ENCODE measurements at regions not wholly inside any gene's neighbourhood (a gene's known extent, or its start where the extent isn't known, plus 50 kb on each side); places are given as distances from the start of the nearest gene placed in this dataset.

- no peak overlapping the region for H3K4me3 ChIP-seq
- no peaks in the 10 kb centered on the region for H3K36me3 ChIP-seq
- H3K27me3 ChIP-seq: no peaks in the 10 kb centered on the region
- H3K27ac ChIP-seq: peak overlapping the region; percentile 84 to 99 (median 86)
- H3K4me1 ChIP-seq: peaks cover 0 to 44% (median 13%) of the 10 kb centered on the region in 3 donors
- no peak for TF ChIP-seq EP300 (IDR thresholded peaks at IDR 0.05)
- TF ChIP-seq POLR2A (IDR thresholded peaks at IDR 0.05): no peak
- TF ChIP-seq CTCF (IDR thresholded peaks at IDR 0.05): no peak
- no peak for TF ChIP-seq POLR2AphosphoS5 (IDR thresholded peaks at IDR 0.05)
- WGBS, 2 donors (ENCODE audit: low coverage in 1 of 2): 100% methylated on average over 2 to 3 of the region's 3 CpGs
- ATAC-seq: no peak
- no peaks in the 10 kb centered on the region for H3K9me3 ChIP-seq
Observed at GRCh38 chr3:152206243-152206760, 62.4 kb upstream of the MBNL1 start.

- H3K36me3 ChIP-seq: no peaks in the 10 kb centered on the region
- H3K4me1 ChIP-seq: peaks cover 0 to 31% (median 7%) of the 10 kb centered on the region in 3 donors
- no peak for ATAC-seq
- H3K27me3 ChIP-seq: no peaks in the 10 kb centered on the region
- no peak for TF ChIP-seq EP300 (IDR thresholded peaks at IDR 0.05)
- TF ChIP-seq POLR2AphosphoS5 (IDR thresholded peaks at IDR 0.05): no peak
- TF ChIP-seq POLR2A (IDR thresholded peaks at IDR 0.05): no peak
- TF ChIP-seq CTCF (IDR thresholded peaks at IDR 0.05): no peak
- H3K27ac ChIP-seq: peak overlapping the region in 2 of 4 donors; percentile 12 to 44
- H3K4me3 ChIP-seq: no peak overlapping the region
- no peaks in the 10 kb centered on the region for H3K9me3 ChIP-seq
- WGBS, 2 donors (ENCODE audit: low coverage in 1 of 2): 88 to 100% methylated on average over 1 to 2 of the region's 2 CpGs
Observed at GRCh38 chr3:152208439-152208838, 60.3 kb upstream of the MBNL1 start.

GRCh38 chr3:152209060-152209459 is 59.7 kb upstream of the MBNL1 start:
- no peak for TF ChIP-seq POLR2A (IDR thresholded peaks at IDR 0.05)
- TF ChIP-seq CTCF (IDR thresholded peaks at IDR 0.05): no peak
- TF ChIP-seq POLR2AphosphoS5 (IDR thresholded peaks at IDR 0.05): no peak
- no peak for TF ChIP-seq EP300 (IDR thresholded peaks at IDR 0.05)
- no peak for ATAC-seq
- WGBS, 2 donors (ENCODE audit: low coverage in 1 of 2): 84 to 87% methylated on average over 2 of the region's 2 CpGs
- H3K27ac ChIP-seq: peak overlapping the region in 2 of 4 donors; percentile 12 to 44
- H3K9me3 ChIP-seq: no peaks in the 10 kb centered on the region
- peaks cover 0 to 37% (median 7%) of the 10 kb centered on the region in 3 donors for H3K4me1 ChIP-seq
- no peak overlapping the region for H3K4me3 ChIP-seq
- no peaks in the 10 kb centered on the region for H3K36me3 ChIP-seq
- no peaks in the 10 kb centered on the region for H3K27me3 ChIP-seq

GRCh38 chr3:152209776-152210175 is 59.0 kb upstream of the MBNL1 start:
- Histone ChIP-seq H3K4me1 (peaks cover 0 to 43% (median 7%) of the 10 kb centered on the region in 3 donors), H3K27ac (no peak overlapping the region), H3K4me3 (no peak overlapping the region), H3K9me3 (no peaks in the 10 kb centered on the region), H3K27me3 (no peaks in the 10 kb centered on the region), H3K36me3 (no peaks in the 10 kb centered on the region)
- TF ChIP-seq EP300 (IDR thresholded peaks at IDR 0.05) (no peak), POLR2A (IDR thresholded peaks at IDR 0.05) (no peak)
- 69 to 94% methylated on average over 5 of the region's 5 CpGs for WGBS, 2 donors (ENCODE audit: low coverage in 1 of 2)
- no peak for ATAC-seq

GRCh38 chr3:152210697-152211096 is 58.0 kb upstream of the MBNL1 start:
- H3K9me3 ChIP-seq: no peaks in the 10 kb centered on the region
- TF ChIP-seq CTCF (IDR thresholded peaks at IDR 0.05): no peak
- no peak for TF ChIP-seq POLR2AphosphoS5 (IDR thresholded peaks at IDR 0.05)
- no peak for TF ChIP-seq EP300 (IDR thresholded peaks at IDR 0.05)
- TF ChIP-seq POLR2A (IDR thresholded peaks at IDR 0.05): no peak
- ATAC-seq: no peak
- H3K36me3 ChIP-seq: no peaks in the 10 kb centered on the region
- peak overlapping the region in 2 of 4 donors; percentile 4 to 39 for H3K27ac ChIP-seq
- 57 to 63% methylated on average over 2 of the region's 2 CpGs for WGBS, 2 donors (ENCODE audit: low coverage in 1 of 2)
- peaks cover 0 to 42% (median 7%) of the 10 kb centered on the region in 3 donors for H3K4me1 ChIP-seq
- no peaks in the 10 kb centered on the region for H3K27me3 ChIP-seq
- no peak overlapping the region for H3K4me3 ChIP-seq

All from gastroesophageal sphincter (tissue), 4 donors.